ENCODE measurements at regions not wholly inside any gene's neighbourhood (a gene's known extent, or its start where the extent isn't known, plus 50 kb on each side); places are given as distances from the start of the nearest gene placed in this dataset.

- no peak for DNase-seq
Observed at GRCh38 chr2:12831016-12831415, 114.3 kb downstream of the TRIB2 start.

DNA sequence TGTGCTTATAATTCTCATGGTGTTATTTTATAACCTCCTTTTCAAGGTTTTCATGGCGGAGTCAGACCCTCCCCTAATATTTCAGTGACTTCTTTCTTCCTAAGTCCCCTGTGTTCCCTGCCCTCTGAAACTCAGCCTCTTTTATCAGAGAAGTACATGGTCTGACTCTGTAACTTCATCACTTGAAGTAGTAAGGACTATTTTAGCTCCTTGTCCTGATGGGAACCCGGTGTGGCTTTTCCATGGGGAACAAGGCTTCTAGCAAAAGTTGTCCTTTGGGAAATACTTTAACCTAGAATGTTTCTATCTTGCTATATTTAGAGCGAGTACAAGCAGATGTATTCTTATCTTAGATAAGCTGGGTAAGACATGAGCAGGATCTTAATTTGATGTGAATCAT is 117.5 kb downstream of the TRIB2 start:
- DNase-seq, result no peak

GRCh38 chr2:12835733-12836132 is 119.0 kb downstream of the TRIB2 start:
- no peak for DNase-seq

- DNase-seq, result no peak
Observed at GRCh38 chr2:12839339-12839738, 122.6 kb downstream of the TRIB2 start.

DNA sequence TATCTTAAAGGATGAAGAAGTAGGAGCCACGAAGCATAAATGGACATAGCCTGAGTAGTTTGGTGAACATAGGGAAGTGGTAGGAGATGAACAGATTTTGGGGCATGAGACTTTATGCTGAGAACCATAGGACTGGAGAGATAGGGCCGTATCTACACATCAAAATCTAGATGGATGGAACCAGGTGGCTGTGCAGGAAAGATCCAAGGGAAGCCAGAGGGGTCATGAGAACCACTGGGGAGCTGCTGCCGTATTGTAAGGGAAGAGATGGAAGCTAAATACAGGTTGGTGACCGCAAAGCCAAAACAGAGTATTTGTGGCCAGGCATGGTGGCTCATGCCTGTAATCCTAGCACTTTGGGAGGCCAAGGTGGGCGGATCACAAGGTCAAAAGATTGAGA is 124.3 kb downstream of the TRIB2 start:
- DNase-seq, result no peak

GRCh38 chr2:12842917-12843316 is 126.2 kb downstream of the TRIB2 start:
- no peak for DNase-seq

- no peak for DNase-seq
Observed at GRCh38 chr2:12844511-12844910, 127.8 kb downstream of the TRIB2 start.

- no peak for DNase-seq
Observed at GRCh38 chr2:12847694-12848575, 131.2 kb downstream of the TRIB2 start.

- no peak for DNase-seq
Observed at GRCh38 chr2:12852135-12852534, 135.4 kb downstream of the TRIB2 start.

- DNase-seq, result no peak
Observed at GRCh38 chr2:12854001-12854530, 137.3 kb downstream of the TRIB2 start.

GRCh38 chr2:12855508-12855907 is 138.8 kb downstream of the TRIB2 start:
- DNase-seq, result no peak

DNA sequence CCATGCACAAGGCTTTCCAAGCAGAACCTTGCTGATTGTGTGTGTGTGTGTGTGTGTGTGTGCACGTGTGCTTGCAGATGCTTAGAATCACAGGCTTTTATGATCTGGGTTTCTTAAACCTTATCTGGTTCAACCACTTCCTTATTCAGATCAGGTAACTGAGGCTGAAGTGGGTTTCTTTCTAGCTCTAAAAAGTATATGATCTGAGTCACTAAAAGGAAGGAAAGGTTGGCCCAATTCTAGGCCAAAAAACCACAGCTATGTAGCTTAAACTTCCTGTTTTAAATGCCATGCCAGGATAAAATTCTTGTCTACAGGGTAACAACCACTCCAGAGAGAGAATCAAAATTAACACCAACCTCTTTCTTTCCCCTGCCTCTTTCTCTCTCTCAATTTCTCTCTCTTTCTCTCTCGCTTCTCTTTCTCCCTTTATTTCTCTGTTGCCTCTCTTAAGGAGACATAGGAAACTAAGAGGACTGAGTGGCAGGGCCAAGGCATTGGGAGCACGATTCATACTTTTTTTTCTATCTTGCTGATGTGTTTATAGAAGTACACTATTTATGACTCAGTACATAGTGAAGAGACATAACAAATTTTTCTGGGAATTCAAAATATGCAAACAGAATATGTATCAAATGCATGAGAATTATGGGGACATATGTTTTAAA is 140.3 kb downstream of the TRIB2 start:
- no peak for DNase-seq

GRCh38 chr2:12857891-12858290 is 141.2 kb downstream of the TRIB2 start:
- DNase-seq, result no peak

GRCh38 chr2:12858786-12859185 is 142.1 kb downstream of the TRIB2 start:
- DNase-seq, result no peak

DNA sequence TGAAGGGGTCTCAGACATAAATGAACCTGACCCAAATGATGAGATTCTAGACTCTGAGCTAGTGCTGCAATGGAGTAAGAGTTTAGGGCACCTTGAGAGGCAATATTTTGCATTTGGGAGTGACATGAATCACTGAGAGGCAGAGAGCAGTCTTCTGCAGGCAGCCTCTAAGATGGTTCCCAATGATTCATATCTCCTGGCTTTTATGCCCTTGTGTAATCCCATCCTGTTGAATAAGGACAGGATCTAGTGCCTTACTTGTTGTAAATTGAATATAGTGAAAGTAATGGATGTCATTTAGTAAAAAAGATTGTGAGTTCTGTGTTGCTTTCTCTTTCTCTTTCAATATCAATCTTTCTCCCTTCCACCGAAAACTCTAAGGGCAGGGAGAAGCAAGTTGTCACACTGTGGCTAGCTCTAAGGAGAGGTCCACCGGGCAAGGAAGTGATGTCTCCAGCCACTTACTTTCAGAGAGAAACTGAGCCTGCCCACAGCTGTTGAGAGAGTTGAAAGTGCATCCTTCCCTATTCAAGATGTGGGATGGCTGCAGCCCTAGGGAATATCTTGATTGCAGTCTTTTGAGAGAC is 144.7 kb downstream of the TRIB2 start:
- DNase-seq, result no peak

DNA sequence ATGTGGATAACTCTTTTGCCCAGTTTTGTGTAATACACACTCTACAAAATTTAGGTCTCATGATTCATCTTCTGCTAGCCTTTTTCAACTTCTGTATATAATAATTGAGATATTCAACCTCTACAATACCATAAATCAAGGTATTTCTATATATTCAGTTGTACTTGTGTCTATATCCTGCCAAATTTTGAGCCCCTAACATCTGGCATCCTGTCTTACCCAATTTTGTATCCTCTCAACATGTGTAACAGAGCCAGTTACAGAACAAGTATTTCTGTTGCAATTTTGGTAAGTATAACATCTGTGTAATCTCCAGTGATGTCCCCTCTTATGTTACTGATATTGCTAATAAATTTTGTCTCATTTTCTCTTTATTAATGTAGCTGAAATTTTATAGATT is 145.8 kb downstream of the TRIB2 start:
- no peak for DNase-seq

DNA sequence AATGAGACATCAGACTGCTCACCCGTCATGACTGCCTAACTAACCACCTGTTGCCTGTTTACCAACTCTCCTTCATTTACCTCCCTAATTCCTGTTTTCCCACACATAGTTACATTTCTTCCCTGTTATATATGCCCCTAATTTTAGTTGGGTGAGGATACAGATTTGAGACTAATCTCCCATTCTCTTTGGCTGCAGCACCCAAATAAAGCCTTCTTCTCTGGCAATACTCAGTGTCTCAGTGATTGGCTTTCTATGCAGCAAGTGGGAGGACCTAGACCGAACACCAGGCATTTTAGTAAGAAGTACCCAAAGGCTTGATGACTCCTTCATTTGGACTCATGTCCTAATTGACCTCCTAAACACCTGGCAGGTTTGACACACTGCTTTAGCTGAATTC is 147.2 kb downstream of the TRIB2 start:
- DNase-seq, result no peak

- no peak for DNase-seq
Observed at GRCh38 chr2:12867631-12868287, 151.0 kb downstream of the TRIB2 start.

- no peak for DNase-seq
Observed at GRCh38 chr2:12870692-12871091, 154.0 kb downstream of the TRIB2 start.

- no peak for DNase-seq
Observed at GRCh38 chr2:12871694-12872315, 155.1 kb downstream of the TRIB2 start.

DNA sequence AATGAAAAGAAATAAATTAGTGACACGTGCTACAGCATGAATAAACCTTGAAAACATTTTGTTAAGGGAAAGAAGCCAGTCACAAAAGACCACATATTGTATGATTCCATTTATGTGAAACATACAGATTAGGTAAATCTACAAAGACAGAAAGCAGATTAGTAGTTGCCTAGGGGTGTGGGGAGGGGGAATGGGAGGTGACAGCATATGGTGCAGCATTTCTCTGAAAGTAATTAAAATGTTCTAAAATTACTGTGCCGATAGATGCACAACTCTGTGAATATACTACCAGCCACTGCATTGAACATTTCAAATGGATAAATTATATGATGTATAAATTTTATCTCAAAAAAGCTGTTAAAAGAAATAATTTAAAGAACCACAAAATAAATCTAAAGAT is 161.0 kb downstream of the TRIB2 start:
- no peak for DNase-seq

DNA sequence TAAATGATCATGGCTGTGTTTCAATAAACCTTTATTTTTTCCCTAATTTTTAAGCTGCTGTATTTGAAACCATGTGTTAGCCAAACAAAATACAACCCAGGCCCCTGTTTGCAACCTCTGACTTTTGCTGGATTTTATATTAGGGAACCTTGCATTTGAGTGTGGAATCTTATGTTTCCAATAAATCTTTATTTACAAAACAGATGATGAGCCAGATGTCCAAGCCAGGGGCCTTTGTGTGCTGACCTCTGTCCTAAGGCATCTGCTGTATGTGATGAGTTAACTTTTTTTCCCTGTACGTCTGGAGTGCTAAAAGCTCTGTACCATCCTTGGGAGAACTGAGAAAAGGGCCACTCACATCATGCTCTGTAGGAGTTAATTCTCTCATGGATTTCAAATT is 162.9 kb downstream of the TRIB2 start:
- no peak for DNase-seq

DNA sequence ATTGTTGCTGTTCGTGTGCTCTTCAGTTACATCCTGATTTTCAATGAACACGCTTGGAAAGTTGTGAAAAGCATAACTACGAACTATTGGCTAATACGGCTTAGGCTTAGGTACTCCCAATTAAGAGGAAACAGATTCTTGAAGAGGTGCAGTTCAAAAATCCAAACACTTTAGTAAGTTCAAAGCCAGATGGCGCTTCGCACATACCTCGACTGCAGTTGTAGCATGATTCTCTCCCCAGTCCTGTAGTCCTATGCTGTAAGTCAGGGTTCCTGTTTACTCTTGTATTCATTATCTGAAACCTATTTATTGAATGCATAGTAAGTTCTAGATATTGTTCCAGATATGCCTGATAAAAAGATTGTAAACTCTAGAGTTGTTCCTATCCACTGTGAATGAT is 165.2 kb downstream of the TRIB2 start:
- no peak for DNase-seq
